HL-60 (cell line): ENCODE measurements at regions not wholly inside any gene's neighbourhood (a gene's known extent, or its start where the extent isn't known, plus 50 kb on each side); places are given as distances from the start of the nearest gene placed in this dataset.
"Not testable (repeated sequence)": the region's sequence is repeated elsewhere in the genome, so short reads cannot be mapped to it uniquely, and the experiment has no call there.

Source experiments
- DNase-seq, 2 experiments: peaks; one replicate each; pipeline ENCODE4 v3.0.0-alpha.2; 2010 to 2020; ENCODE audit warnings: low read depth in 1 of 2, low spot score in 1 of 2
- H3K27ac ChIP-seq: fragments of 250-450 bp; sonication (Bioruptor Pico); replicated peaks from 2 replicates; pipeline ENCODE4 v1.5.1; 2020; ENCODE audit warnings: mild to moderate bottlenecking, moderate library complexity
- H3K27me3 ChIP-seq: fragments of 250-450 bp; sonication (Bioruptor Pico); 2 replicates; pipeline ENCODE4 v1.5.1; 2021; ENCODE audit warnings: mild to moderate bottlenecking, moderate library complexity; ENCODE audit not compliant: insufficient read depth, poor library complexity, severe bottlenecking
- H3K4me3 ChIP-seq: replicated peaks from 2 replicates; pipeline ENCODE4 v1.5.1; 2011; ENCODE audit warnings: mild to moderate bottlenecking, control low read depth, low read length; ENCODE audit not compliant: insufficient read depth
- CTCF ChIP-seq: IDR thresholded peaks from one replicate; pipeline ENCODE4 v1.5.1; 2011; ENCODE audit warnings: low read length, control low read depth, inconsistent platforms; ENCODE audit not compliant: insufficient read depth
- GABPA ChIP-seq: IDR thresholded peaks from 2 replicates; pipeline ENCODE4 v1.6.1; 2012; ENCODE audit warnings: low read depth
- POLR2AphosphoS5 ChIP-seq: IDR thresholded peaks from 2 replicates; pipeline ENCODE4 v1.6.1; 2012; ENCODE audit warnings: low read depth
- REST ChIP-seq: IDR thresholded peaks from 2 replicates; pipeline ENCODE4 v1.6.1; 2012; ENCODE audit warnings: low read depth; ENCODE audit not compliant: insufficient replicate concordance
- SPI1 ChIP-seq: IDR thresholded peaks from 2 replicates; pipeline ENCODE4 v1.6.1; 2012; ENCODE audit warnings: low read depth, mild to moderate bottlenecking, borderline replicate concordance

GRCh38 chr21:32869459-32869858 is 97.9 kb upstream of the PAXBP1 start:
- DNase-seq: no peak
- no peak for TF ChIP-seq SPI1
- no peak for TF ChIP-seq REST
- no peak for TF ChIP-seq GABPA
- no peak for TF ChIP-seq CTCF
- TF ChIP-seq POLR2AphosphoS5: no peak
- Histone ChIP-seq H3K27me3 (peaks cover 2% of the 10 kb centered on the region), H3K4me3 (no peak overlapping the region), H3K27ac (no peak overlapping the region)

GRCh38 chr21:32876426-32876825 is 104.9 kb upstream of the PAXBP1 start:
- no peak for DNase-seq
- H3K27me3 ChIP-seq: no peaks in the 10 kb centered on the region

GRCh38 chr21:32877888-32878287 is 106.3 kb upstream of the PAXBP1 start:
- H3K4me3 ChIP-seq, H3K27ac ChIP-seq, DNase-seq, H3K27me3 ChIP-seq: not testable (repeated sequence)

More at GRCh38 chr21:32876426-32876825, 104.9 kb upstream of the PAXBP1 start:
- no peak overlapping the region for H3K4me3 ChIP-seq
- no peak overlapping the region for H3K27ac ChIP-seq
- no peak for TF ChIP-seq REST
- no peak for TF ChIP-seq SPI1
- no peak for TF ChIP-seq CTCF
- no peak for TF ChIP-seq POLR2AphosphoS5
- TF ChIP-seq GABPA: no peak

- Histone ChIP-seq H3K4me3 (no peak overlapping the region), H3K27ac (no peak overlapping the region), H3K27me3 (no peaks in the 10 kb centered on the region)
- peak in 1 of 2 experiments; percentile 38 for DNase-seq
- no peak for TF ChIP-seq POLR2AphosphoS5
- TF ChIP-seq SPI1: peak; percentile 95
- no peak for TF ChIP-seq CTCF
- TF ChIP-seq REST: no peak
Observed at GRCh38 chr21:32878661-32879060, 107.1 kb upstream of the PAXBP1 start.
